HUES48 (cell line): ENCODE measurements at regions not wholly inside any gene's neighbourhood (a gene's known extent, or its start where the extent isn't known, plus 50 kb on each side); places are given as distances from the start of the nearest gene placed in this dataset.
A peak's percentile ranks its signal among the peaks of the same experiment; 100 is the strongest.

ENCODE experiments used
- H3K27ac ChIP-seq: one replicate; pipeline ENCODE4 v1.7.0; 2013; ENCODE audit warnings: low read depth, low read length, inconsistent platforms
- H3K27me3 ChIP-seq: 2 replicates; pipeline ENCODE4 v1.6.1; 2013; ENCODE audit warnings: mild to moderate bottlenecking, low read length; ENCODE audit not compliant: control insufficient read depth, insufficient read depth
- H3K36me3 ChIP-seq: 2 replicates; pipeline ENCODE4 v1.6.1; 2013; ENCODE audit warnings: low read length; ENCODE audit not compliant: control insufficient read depth, insufficient read depth
- H3K4me1 ChIP-seq: 2 replicates; pipeline ENCODE4 v1.6.1; 2013; ENCODE audit warnings: mild to moderate bottlenecking, low read length; ENCODE audit not compliant: control insufficient read depth, insufficient read depth
- H3K4me3 ChIP-seq: 2 replicates; pipeline ENCODE4 v1.5.1; 2013; ENCODE audit warnings: mild to moderate bottlenecking, low read depth, low read length
- H3K9ac ChIP-seq: 2 replicates; pipeline ENCODE4 v1.6.1; 2013; ENCODE audit warnings: mild to moderate bottlenecking, low read depth, low read length, moderate library complexity
- H3K9me3 ChIP-seq: 2 replicates; pipeline ENCODE4 v1.6.1; 2013; ENCODE audit warnings: low read length; ENCODE audit not compliant: control insufficient read depth, insufficient read depth

DNA sequence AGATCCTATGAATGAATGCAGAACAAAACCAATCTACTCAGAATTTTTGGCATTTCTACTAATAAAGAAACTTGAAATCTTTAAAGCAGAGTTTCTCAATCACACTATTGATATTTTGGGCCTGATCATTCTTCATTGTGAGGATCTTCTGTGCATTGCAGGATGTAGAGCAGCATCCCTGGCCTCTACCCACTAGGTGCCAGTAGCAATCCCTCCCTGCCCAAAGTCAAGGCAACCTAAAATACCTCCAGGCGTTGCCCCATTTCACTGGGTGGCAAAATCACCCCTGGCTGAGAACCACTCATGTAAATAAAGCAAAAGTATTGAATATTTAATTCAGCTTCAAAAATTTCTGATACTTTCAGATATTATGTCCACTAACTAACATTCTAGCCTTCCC is 213.0 kb downstream of the SP3 start:
- Histone ChIP-seq H3K9me3 (no peaks in the 10 kb centered on the region), H3K27me3 (no peaks in the 10 kb centered on the region), H3K4me1 (peaks cover 44% of the 10 kb centered on the region), H3K4me3 (no peak overlapping the region), H3K27ac (no peak overlapping the region), H3K36me3 (no peaks in the 10 kb centered on the region), H3K9ac (no peak overlapping the region)

DNA sequence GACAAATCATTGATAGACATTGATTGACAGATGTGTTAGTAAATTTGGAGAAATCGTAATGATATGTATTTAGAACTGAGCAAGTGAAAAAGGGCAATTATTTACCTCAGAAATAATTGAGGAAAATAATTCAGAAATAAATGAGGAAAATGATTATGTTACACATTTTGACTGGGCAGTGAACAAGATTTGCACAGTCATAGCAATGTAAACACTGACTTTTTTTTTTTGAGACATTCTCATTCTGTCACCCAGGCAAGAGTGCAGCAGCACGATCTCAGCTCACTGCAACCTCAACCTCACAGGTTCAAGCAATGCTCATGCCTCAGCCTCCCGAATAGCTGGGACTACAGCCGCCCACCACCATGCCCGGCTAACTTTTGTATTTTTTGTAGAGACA is 211.7 kb downstream of the SP3 start:
- Histone ChIP-seq H3K4me3 (no peak overlapping the region), H3K27ac (no peak overlapping the region), H3K36me3 (no peaks in the 10 kb centered on the region), H3K4me1 (peaks cover 44% of the 10 kb centered on the region), H3K27me3 (no peaks in the 10 kb centered on the region), H3K9ac (no peak overlapping the region), H3K9me3 (no peaks in the 10 kb centered on the region)

DNA sequence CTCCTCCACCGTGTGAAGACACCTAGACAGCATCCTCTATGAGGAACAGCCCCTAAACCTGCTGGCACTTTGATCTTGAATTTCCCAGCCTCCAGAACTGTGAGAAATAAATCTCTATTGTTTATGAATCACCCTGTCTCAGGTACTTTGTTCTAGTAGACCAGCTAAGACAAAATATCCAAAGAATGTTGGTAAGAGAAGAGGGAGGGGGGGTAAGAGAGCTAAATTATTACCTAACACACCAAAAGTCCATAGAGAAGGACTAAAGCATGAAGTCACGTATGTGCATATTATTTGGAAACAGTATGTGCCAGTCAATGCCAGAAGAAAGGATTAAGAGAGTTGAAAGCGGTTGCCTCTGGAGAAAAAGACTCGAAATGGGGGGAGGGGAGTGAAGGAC is 211.0 kb downstream of the SP3 start:
- Histone ChIP-seq H3K9ac (no peak overlapping the region), H3K27ac (no peak overlapping the region), H3K27me3 (no peaks in the 10 kb centered on the region), H3K36me3 (no peaks in the 10 kb centered on the region), H3K4me1 (peaks cover 44% of the 10 kb centered on the region), H3K4me3 (no peak overlapping the region), H3K9me3 (no peaks in the 10 kb centered on the region)

DNA sequence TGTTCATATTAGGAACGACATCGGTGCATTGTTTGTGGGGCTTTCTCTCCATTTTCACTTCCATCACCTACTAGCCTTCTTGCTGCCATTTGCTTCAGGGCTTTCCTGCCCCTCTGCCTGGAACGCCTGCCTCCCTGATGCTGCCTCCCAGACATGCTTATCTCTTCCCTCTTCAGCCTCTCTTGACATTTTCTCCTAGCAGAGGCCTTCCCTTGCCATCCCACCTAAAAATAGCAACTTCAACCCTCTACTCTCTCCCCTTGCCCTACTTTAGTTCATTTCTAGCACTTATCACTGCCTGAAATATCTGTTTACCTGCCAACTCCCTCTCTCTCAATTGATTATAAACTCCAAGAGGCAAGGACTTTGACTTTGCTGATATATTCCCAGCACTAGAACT is 210.3 kb downstream of the SP3 start:
- H3K27ac ChIP-seq, result no peak overlapping the region
- H3K36me3 ChIP-seq, result no peaks in the 10 kb centered on the region
- H3K27me3 ChIP-seq, result no peaks in the 10 kb centered on the region
- no peak overlapping the region for H3K9ac ChIP-seq
- H3K9me3 ChIP-seq, result no peaks in the 10 kb centered on the region
- peaks cover 44% of the 10 kb centered on the region for H3K4me1 ChIP-seq
- no peak overlapping the region for H3K4me3 ChIP-seq

DNA sequence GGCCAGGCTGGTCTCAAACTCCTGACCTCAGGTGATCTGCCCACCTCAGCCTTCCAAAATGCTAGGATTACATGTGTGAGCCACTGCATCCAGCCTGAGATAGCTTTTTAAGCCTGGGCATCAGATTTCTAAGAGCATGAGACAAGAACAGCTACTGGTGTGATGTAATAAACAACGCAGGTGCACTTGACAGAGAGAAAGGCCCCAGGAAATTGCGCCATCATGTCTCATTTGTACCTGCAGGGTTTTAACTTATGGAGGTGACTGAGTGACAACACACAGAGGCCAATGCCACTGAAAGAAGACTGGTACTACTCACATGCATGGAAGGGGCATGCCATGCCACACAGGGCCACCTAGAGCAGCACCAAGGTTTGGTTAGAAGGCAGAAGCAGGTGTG is 209.4 kb downstream of the SP3 start:
- no peaks in the 10 kb centered on the region for H3K27me3 ChIP-seq
- H3K4me3 ChIP-seq, result no peak overlapping the region
- H3K9me3 ChIP-seq, result no peaks in the 10 kb centered on the region
- H3K4me1 ChIP-seq, result peaks cover 44% of the 10 kb centered on the region
- no peak overlapping the region for H3K9ac ChIP-seq
- H3K36me3 ChIP-seq, result no peaks in the 10 kb centered on the region
- no peak overlapping the region for H3K27ac ChIP-seq

DNA sequence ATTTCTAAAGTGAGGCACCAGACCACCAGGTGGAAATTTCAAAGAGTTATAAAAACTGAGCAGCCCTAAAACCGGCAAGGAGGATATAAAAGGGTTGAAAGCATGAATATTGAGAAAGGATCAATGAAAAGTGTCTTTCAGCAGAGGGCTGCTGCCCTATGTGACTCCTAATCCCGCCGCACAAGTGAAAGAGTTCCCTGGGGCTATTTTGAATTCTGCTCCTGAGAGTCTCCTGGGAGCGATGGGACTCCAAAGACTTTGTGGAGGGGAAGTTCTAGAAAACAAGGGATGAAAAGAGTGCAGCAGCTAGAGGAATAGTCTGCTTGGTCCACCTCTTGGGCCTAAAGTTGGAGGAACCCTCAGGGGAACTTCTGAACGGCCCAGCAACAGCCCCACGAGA is 205.2 kb downstream of the SP3 start:
- Histone ChIP-seq H3K9me3 (no peaks in the 10 kb centered on the region), H3K4me3 (no peak overlapping the region), H3K36me3 (no peaks in the 10 kb centered on the region), H3K27ac (peak overlapping the region; percentile 81), H3K9ac (no peak overlapping the region), H3K27me3 (no peaks in the 10 kb centered on the region), H3K4me1 (peaks cover 37% of the 10 kb centered on the region)

DNA sequence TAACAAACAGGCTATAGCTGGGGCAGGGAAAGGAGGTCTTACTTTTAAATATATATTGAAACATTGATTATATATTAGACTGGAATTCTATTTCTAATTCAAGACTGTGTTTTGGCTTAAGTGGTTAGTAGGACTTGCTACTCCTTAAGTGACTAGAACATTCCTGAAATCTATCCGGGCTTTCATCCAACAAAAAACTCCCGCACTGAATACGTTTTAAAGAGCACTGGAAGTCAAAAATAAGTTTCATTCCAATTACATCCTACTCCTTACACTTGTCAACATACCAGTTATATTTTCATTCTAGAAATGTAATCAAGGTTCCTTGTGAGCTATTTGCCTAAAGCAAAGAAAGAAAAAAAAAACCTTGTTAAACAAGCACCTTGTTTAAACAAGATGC is 204.6 kb downstream of the SP3 start:
- H3K27me3 ChIP-seq, result no peaks in the 10 kb centered on the region
- no peaks in the 10 kb centered on the region for H3K36me3 ChIP-seq
- peaks cover 37% of the 10 kb centered on the region for H3K4me1 ChIP-seq
- H3K9me3 ChIP-seq, result no peaks in the 10 kb centered on the region
- no peak overlapping the region for H3K9ac ChIP-seq
- peak overlapping the region; percentile 81 for H3K27ac ChIP-seq
- no peak overlapping the region for H3K4me3 ChIP-seq

DNA sequence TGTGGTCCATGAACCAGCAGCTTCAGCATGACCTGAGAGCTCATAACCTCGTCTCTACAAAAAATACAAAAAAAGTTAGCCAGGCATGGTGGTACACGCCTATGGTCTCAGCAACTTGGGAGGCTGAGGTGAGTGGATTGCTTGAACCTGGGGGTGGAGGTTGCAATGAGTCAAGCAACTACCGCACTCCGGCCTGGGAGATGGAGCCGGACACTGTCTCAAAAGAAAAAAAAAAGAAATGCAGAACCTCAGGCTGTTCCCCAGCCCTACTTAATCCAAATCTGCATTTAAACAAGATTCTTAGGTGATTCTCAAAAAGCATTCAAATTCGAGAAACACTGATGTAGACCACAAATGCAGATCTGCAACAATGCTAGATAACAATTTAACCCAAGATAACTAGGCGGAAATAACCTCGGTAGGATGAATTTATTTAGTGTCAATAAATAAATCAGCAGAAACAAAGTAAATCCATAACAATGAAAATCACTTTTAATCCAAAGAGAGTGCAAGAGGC is 203.5 kb downstream of the SP3 start:
- no peaks in the 10 kb centered on the region for H3K27me3 ChIP-seq
- H3K9me3 ChIP-seq, result no peaks in the 10 kb centered on the region
- H3K4me3 ChIP-seq, result no peak overlapping the region
- no peak overlapping the region for H3K9ac ChIP-seq
- H3K4me1 ChIP-seq, result peaks cover 37% of the 10 kb centered on the region
- peak overlapping the region; percentile 82 for H3K27ac ChIP-seq
- H3K36me3 ChIP-seq, result no peaks in the 10 kb centered on the region

DNA sequence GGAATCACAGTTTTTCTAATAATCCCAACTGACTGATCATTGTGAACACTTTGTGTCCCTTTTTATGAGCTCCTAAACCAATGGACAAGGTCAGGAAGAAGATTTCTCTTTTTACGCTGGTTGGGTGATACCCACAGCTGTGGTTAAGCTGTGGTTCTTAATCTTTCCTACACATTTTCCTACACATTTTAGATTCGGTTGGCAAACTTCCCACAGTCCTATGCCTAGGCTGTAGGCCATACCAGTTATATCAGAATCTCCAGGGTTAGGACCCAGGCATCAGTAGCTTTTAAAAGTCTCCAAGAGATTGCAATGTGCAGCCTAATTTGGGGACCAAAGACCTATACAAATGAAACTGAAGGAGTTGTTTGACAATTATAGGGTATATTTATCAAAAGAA is 203.0 kb downstream of the SP3 start:
- H3K4me1 ChIP-seq, result peaks cover 37% of the 10 kb centered on the region
- H3K27ac ChIP-seq, result peak overlapping the region; percentile 82
- no peaks in the 10 kb centered on the region for H3K9me3 ChIP-seq
- H3K4me3 ChIP-seq, result no peak overlapping the region
- no peaks in the 10 kb centered on the region for H3K27me3 ChIP-seq
- H3K36me3 ChIP-seq, result no peaks in the 10 kb centered on the region
- H3K9ac ChIP-seq, result no peak overlapping the region

DNA sequence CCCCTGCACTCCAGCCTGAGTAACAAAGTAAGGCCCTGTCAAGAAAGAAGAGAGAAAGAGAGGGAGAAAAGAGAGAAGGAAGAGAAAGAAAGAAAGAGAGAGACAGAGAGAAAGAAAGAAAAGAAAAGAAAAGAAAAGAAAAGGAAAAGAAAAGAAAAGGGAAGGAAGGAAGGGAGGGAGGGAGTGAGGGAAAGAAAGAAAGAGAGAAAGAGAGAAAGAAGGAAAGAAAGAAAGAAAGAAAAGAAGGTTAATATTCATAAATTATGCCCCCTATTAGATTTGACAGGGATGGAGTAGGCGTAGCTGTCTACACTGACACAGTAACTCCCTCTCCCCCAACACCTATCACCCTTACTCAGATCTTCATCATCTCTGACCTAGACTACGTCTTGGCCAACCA is 202.3 kb downstream of the SP3 start:
- Histone ChIP-seq H3K4me1 (peaks cover 37% of the 10 kb centered on the region), H3K9ac (no peak overlapping the region), H3K36me3 (no peaks in the 10 kb centered on the region), H3K4me3 (no peak overlapping the region), H3K9me3 (no peaks in the 10 kb centered on the region), H3K27me3 (no peaks in the 10 kb centered on the region), H3K27ac (no peak overlapping the region)

DNA sequence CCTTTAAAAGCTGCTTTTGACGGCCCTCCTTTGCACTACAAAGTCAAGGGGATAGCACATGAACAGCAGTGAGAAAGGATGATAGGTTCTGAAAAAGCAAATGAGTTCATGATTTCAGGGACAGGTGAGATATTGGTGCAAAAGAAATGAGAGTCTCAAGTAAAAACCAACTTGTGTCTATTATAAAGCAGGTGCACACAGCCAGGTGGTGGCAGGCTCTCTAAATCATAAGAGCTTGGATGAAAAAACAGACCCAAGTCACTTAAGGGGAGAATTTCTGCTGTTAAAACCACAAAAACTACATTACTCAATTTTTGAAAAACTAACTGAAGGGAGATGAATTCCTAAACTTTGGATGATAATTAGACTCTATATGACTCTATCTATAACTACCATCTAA is 201.5 kb downstream of the SP3 start:
- H3K4me3 ChIP-seq, result no peak overlapping the region
- H3K36me3 ChIP-seq, result no peaks in the 10 kb centered on the region
- no peaks in the 10 kb centered on the region for H3K27me3 ChIP-seq
- no peaks in the 10 kb centered on the region for H3K9me3 ChIP-seq
- no peak overlapping the region for H3K9ac ChIP-seq
- no peak overlapping the region for H3K27ac ChIP-seq
- H3K4me1 ChIP-seq, result peaks cover 37% of the 10 kb centered on the region

DNA sequence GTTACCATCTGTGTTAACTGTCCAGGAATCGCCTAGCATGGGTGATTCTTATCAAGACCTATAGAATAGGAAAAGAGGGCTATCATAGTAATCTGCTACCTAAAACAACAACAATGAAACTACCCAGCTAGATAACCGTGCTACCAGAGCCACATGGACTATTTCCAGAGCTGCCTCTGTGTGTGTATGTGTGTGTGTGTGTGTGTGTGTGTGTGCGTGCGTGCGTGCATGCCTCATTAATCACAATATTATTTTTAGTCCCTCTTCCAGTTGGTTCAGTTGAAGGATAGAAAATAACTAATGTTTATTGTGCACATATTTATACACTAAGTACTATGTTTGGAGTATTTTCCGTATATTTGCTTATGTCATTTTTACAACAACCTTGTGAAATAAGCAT is 201.1 kb downstream of the SP3 start:
- Histone ChIP-seq H3K9ac (no peak overlapping the region), H3K4me1 (peaks cover 33% of the 10 kb centered on the region), H3K9me3 (no peaks in the 10 kb centered on the region), H3K36me3 (no peaks in the 10 kb centered on the region), H3K27ac (no peak overlapping the region), H3K27me3 (no peaks in the 10 kb centered on the region), H3K4me3 (no peak overlapping the region)
